ENCODE measurements at regions not wholly inside any gene's neighbourhood (a gene's known extent, or its start where the extent isn't known, plus 50 kb on each side); places are given as distances from the start of the nearest gene placed in this dataset.

- Histone ChIP-seq H3K4me2 (no peak overlapping the region), H3K27me3 (no peaks in the 10 kb centered on the region), H3K9me2 (replicated peaks; ENCODE audit: insufficient read depth) (no peaks in the 10 kb centered on the region), H3K4me1 (ENCODE audit: insufficient read depth) (no peaks in the 10 kb centered on the region), H3K79me2 (no peaks in the 10 kb centered on the region), H4K20me1 (ENCODE audit: insufficient read depth, poor library complexity, severe bottlenecking) (no peaks in the 10 kb centered on the region), H3K4me3 (no peak overlapping the region), H3K9me3 (ENCODE audit: low read depth) (no peaks in the 10 kb centered on the region), H2AFZ (no peak overlapping the region), H3K27ac (no peak overlapping the region), H3K36me3 (replicated peaks; ENCODE audit: insufficient read depth, low read depth) (no peaks in the 10 kb centered on the region)
- TF ChIP-seq EZH2 (IDR thresholded peaks at IDR 0.05; ENCODE audit: borderline replicate concordance) (no peak), EZH2phosphoT487 (IDR thresholded peaks at IDR 0.05; ENCODE audit: low read depth, severe bottlenecking, unreplicated experiment) (no peak), CTCF (IDR thresholded peaks at IDR 0.05; ENCODE audit: poor library complexity) (no peak)
- DNase-seq (ENCODE audit: low spot score), result no peak
- WGBS (ENCODE audit: low lambda C conversion rate, missing lambda C conversion rate), result 75% methylated on average over 2 of the region's 2 CpGs
These were observed 324.3 kb upstream of the MEIS1 start for GRCh38 chr2:66110608-66111007.

GRCh38 chr2:66110086-66110485 lies 324.8 kb upstream of the MEIS1 start:
- H3K4me1 ChIP-seq (ENCODE audit: insufficient read depth), result no peaks in the 10 kb centered on the region
- no peaks in the 10 kb centered on the region for H3K9me2 ChIP-seq (replicated peaks; ENCODE audit: insufficient read depth)
- no peak overlapping the region for H3K4me2 ChIP-seq
- DNase-seq (ENCODE audit: low spot score), result no peak
- TF ChIP-seq EZH2 (IDR thresholded peaks at IDR 0.05; ENCODE audit: borderline replicate concordance) (no peak), EZH2phosphoT487 (IDR thresholded peaks at IDR 0.05; ENCODE audit: low read depth, severe bottlenecking, unreplicated experiment) (no peak)
- no peak overlapping the region for H3K4me3 ChIP-seq
- 93% methylated on average over 2 of the region's 2 CpGs for WGBS (ENCODE audit: low lambda C conversion rate, missing lambda C conversion rate)
- no peaks in the 10 kb centered on the region for H3K79me2 ChIP-seq
- H3K27me3 ChIP-seq, result no peaks in the 10 kb centered on the region
- H4K20me1 ChIP-seq (ENCODE audit: insufficient read depth, poor library complexity, severe bottlenecking), result no peaks in the 10 kb centered on the region
- H3K36me3 ChIP-seq (replicated peaks; ENCODE audit: insufficient read depth, low read depth), result no peaks in the 10 kb centered on the region
- no peak overlapping the region for H3K27ac ChIP-seq
- H2AFZ ChIP-seq, result no peak overlapping the region
- no peaks in the 10 kb centered on the region for H3K9me3 ChIP-seq (ENCODE audit: low read depth)

- Histone ChIP-seq H2AFZ (no peak overlapping the region), H3K79me2 (no peaks in the 10 kb centered on the region), H3K36me3 (replicated peaks; ENCODE audit: insufficient read depth, low read depth) (no peaks in the 10 kb centered on the region), H3K9me3 (ENCODE audit: low read depth) (no peaks in the 10 kb centered on the region), H3K9me2 (replicated peaks; ENCODE audit: insufficient read depth) (no peaks in the 10 kb centered on the region), H3K4me1 (ENCODE audit: insufficient read depth) (no peaks in the 10 kb centered on the region), H3K4me3 (no peak overlapping the region), H3K4me2 (no peak overlapping the region), H3K27ac (peak overlapping the region; percentile 50), H3K27me3 (no peaks in the 10 kb centered on the region), H4K20me1 (ENCODE audit: insufficient read depth, poor library complexity, severe bottlenecking) (no peaks in the 10 kb centered on the region)
- no peak for DNase-seq (ENCODE audit: low spot score)
- no peak for TF ChIP-seq CTCF (IDR thresholded peaks at IDR 0.05; ENCODE audit: poor library complexity)
- no peak for TF ChIP-seq EZH2phosphoT487 (IDR thresholded peaks at IDR 0.05; ENCODE audit: low read depth, severe bottlenecking, unreplicated experiment)
- no peak for TF ChIP-seq EZH2 (IDR thresholded peaks at IDR 0.05; ENCODE audit: borderline replicate concordance)
- 77% methylated on average over 2 of the region's 2 CpGs for WGBS (ENCODE audit: low lambda C conversion rate, missing lambda C conversion rate)
These were observed 325.5 kb upstream of the MEIS1 start for GRCh38 chr2:66109419-66109818.

GRCh38 chr2:66105066-66105753 lies 329.7 kb upstream of the MEIS1 start:
- H3K4me1 ChIP-seq (ENCODE audit: insufficient read depth), result no peaks in the 10 kb centered on the region
- H3K4me3 ChIP-seq, result no peak overlapping the region
- H3K9me3 ChIP-seq (ENCODE audit: low read depth), result no peaks in the 10 kb centered on the region
- H3K27me3 ChIP-seq, result no peaks in the 10 kb centered on the region
- TF ChIP-seq EZH2phosphoT487 (IDR thresholded peaks at IDR 0.05; ENCODE audit: low read depth, severe bottlenecking, unreplicated experiment) (no peak), EZH2 (IDR thresholded peaks at IDR 0.05; ENCODE audit: borderline replicate concordance) (no peak), CTCF (IDR thresholded peaks at IDR 0.05; ENCODE audit: poor library complexity) (no peak)
- no peaks in the 10 kb centered on the region for H3K9me2 ChIP-seq (replicated peaks; ENCODE audit: insufficient read depth)
- no peak overlapping the region for H2AFZ ChIP-seq
- no peaks in the 10 kb centered on the region for H3K79me2 ChIP-seq
- no peaks in the 10 kb centered on the region for H3K36me3 ChIP-seq (replicated peaks; ENCODE audit: insufficient read depth, low read depth)
- H4K20me1 ChIP-seq (ENCODE audit: insufficient read depth, poor library complexity, severe bottlenecking), result no peaks in the 10 kb centered on the region
- H3K27ac ChIP-seq, result no peak overlapping the region
- no peak for DNase-seq (ENCODE audit: low spot score)
- 87% methylated on average over 5 of the region's 5 CpGs for WGBS (ENCODE audit: low lambda C conversion rate, missing lambda C conversion rate)
- H3K4me2 ChIP-seq, result no peak overlapping the region
